ENCODE measurements at regions not wholly inside any gene's neighbourhood (a gene's known extent, or its start where the extent isn't known, plus 50 kb on each side); places are given as distances from the start of the nearest gene placed in this dataset.

DNA sequence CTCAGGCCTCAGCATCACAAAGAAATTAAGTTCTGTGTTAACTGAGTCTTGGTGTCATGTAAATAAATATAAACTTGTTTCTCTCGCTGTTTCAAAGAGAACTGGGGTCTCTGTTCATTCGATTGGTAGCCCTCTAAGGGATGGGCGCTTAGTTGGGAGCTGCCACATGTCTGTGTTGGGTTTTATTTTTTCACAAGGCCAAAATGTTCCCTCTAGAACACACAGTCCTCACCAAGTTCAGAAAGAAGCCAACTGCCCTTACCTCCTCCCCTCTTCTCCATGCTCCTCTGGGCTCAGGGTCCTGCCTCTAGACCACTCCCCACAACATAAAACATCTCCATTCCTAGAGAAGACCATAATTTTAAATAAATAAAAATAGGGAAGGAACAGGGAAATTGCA lies 490.9 kb downstream of the TNS1 start:
- TF ChIP-seq, protein P1, sequence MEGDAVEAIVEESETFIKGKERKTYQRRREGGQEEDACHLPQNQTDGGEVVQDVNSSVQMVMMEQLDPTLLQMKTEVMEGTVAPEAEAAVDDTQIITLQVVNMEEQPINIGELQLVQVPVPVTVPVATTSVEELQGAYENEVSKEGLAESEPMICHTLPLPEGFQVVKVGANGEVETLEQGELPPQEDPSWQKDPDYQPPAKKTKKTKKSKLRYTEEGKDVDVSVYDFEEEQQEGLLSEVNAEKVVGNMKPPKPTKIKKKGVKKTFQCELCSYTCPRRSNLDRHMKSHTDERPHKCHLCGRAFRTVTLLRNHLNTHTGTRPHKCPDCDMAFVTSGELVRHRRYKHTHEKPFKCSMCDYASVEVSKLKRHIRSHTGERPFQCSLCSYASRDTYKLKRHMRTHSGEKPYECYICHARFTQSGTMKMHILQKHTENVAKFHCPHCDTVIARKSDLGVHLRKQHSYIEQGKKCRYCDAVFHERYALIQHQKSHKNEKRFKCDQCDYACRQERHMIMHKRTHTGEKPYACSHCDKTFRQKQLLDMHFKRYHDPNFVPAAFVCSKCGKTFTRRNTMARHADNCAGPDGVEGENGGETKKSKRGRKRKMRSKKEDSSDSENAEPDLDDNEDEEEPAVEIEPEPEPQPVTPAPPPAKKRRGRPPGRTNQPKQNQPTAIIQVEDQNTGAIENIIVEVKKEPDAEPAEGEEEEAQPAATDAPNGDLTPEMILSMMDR (IDR thresholded peaks at IDR 0.05) = no peak

DNA sequence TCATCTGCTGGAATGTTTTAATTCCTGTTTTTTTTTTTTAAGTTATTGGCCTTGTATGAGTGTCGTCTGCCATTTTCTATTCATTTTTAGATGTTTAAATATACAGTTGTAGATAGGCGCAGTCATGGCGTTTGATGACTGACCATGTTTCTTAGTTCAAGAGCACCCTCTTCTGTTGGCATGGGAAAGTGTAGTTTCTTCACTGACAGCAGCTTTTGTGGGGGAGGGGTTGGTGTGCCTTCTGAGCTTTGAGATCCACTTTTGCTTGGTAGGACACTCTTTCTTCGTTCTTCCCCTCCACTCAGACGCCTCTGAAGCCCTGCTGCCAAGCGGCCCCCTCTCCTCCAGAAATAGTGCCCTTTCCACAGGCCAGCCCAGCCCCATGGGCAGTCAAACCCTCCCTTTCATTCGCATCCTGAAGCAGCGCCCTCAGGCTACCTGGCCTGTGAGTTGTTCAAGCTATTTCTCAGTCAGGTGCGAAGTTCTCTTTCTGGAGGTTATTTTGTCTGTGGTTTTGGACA lies 492.0 kb downstream of the TNS1 start:
- TF ChIP-seq, protein P1 (IDR thresholded peaks at IDR 0.05) = peak; percentile 67

DNA sequence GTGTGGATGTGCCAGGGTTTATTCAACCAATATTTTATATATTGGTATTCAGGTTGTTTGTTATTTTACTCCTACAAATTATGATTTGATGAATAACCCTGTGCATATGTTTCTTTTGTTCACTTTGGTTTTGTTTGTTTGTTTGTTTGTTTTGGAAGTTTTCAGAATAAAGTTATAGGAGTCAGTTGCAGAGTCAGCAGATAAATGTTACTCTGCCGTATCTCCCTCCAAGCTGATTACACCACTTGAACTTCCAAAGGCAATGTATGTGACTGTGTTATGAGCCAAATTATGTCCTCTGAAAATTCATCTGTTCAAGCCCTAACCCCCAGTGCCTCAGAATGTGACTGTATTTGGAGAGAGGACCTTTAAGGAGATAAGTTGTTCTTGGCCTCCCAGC lies 497.5 kb downstream of the TNS1 start:
- TF ChIP-seq, protein P1 (IDR thresholded peaks at IDR 0.05) = no peak

DNA sequence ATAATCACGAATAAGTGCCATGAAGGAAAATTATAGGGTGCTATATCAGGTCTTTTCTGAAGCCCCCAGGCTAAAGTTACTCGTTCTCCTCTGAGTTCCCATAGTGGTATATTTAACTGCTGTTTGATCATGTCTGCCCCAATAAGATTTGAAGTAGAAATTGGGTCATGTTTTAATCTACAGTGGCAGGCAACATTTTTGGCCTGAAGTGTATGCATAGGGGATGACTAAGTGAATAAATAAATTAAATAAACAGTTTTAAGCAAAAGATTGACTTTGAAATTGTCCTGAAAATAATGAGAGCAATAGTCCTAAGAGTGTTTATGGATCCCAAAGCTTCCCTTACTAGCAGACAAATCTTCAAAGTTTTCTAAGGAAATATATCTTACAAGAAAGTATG lies 500.9 kb downstream of the TNS1 start:
- TF ChIP-seq, protein P1 (IDR thresholded peaks at IDR 0.05) = no peak

DNA sequence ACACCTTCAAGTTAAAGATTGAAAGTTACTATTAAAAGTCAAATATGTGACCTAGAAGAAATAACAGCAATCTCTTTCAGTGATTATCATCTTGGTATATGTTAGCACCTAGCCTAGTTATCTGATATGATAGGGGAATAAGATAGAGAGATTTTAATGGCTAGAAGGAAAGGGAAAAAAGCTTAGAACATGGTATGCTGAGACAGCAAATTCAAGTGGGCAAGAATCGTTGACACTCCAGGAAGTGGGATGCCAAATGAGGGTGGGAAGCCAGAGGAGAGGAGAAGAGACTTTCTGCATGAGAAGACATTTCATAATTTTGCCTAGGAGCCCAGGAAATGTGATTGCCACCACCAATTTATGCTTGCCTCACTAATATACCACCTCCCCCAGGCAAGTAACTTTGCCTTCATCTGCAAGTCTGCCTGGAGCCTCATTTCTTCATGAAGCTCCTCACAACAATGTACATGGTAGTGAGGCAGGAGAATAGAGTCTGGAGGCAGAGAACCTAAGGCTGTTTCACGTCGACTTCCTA lies 504.9 kb downstream of the TNS1 start:
- TF ChIP-seq, protein P1 (IDR thresholded peaks at IDR 0.05) = no peak

DNA sequence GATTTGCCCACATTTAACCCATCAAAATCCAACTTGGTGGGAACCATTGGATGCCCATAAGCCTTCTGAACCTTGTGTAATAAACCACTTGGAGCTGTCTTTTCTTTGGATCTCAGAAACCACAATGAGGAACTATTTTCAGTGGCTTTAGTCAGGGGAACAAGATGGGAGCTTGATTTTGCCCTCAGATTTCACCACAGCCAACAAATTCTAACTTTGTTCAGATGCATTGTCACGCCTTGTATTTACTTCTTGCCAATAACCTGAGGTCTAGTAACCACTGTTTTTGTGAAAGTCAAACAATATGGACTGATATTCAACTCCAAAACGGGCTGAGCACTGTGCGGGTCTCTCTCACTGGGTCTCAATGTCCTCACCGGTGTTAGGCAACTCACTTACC lies 508.2 kb downstream of the TNS1 start:
- TF ChIP-seq, protein P1 (IDR thresholded peaks at IDR 0.05) = no peak

DNA sequence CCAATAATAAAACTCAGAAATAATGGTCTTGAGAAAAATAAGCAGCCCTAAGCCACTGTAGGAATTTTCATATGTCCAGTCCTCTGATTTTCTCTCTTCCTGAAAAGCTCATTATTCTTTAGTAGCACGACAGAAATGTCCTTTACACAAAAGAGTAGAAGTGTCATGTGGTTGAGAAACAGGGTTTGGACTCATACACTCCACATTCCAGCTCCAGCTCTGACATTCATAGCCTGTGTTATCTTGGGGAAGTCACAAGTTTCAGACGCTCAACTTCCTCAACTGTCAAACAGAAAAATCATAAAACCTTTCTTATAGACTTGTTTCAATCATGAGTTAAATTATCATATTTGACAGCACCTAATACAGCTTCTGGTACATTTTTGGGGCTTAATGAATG lies 511.5 kb downstream of the TNS1 start:
- TF ChIP-seq, protein P1 (IDR thresholded peaks at IDR 0.05) = no peak
